CD4-positive, alpha-beta T cell (primary cell): ENCODE measurements at regions not wholly inside any gene's neighbourhood (a gene's known extent, or its start where the extent isn't known, plus 50 kb on each side); places are given as distances from the start of the nearest gene placed in this dataset.

Source experiments
- ATAC-seq: fragments of 200-7000 bp; cut with Tn5 transposase; one replicate; pipeline ENCODE4 v1.10.0; 2022; ENCODE audit warnings: mild to moderate bottlenecking; ENCODE audit not compliant: poor library complexity
- CTCF ChIA-PET: fragments of 350-600 bp; sonication (Branson Sonifier 250); formaldehyde crosslinking; loops from one replicate; lab custom pipeline; 2021; ENCODE audit warnings: antibody characterized with exemption, inconsistent platforms; lab: Charles Lee
- POLR2A ChIA-PET: fragments of 350-600 bp; sonication (Branson Sonifier 250); formaldehyde crosslinking; loops from one replicate; lab custom pipeline; 2021; ENCODE audit warnings: antibody characterized with exemption, inconsistent platforms; lab: Charles Lee
- DNase-seq, 14 experiments: peaks; one replicate each; pipeline ENCODE4 v3.0.0-alpha.2; 2013 to 2020; ENCODE audit warnings: mixed read lengths in 2 of 14
- H3K27ac ChIP-seq, 2 donors: one replicate each; pipeline versions ENCODE4 v1.5.1 to v1.7.0; 2013; ENCODE audit warnings: low read length in 2 of 2, low read depth in 1 of 2, mild to moderate bottlenecking in 1 of 2
- H3K27me3 ChIP-seq, 2 experiments: 1 replicate in 1 of 2; 2 replicates in 1 of 2; pipeline versions ENCODE4 v1.6.1 to v1.7.0; 2013; ENCODE audit warnings: low read length in 2 of 2, control low read depth in 1 of 2, mild to moderate bottlenecking in 1 of 2, moderate library complexity in 1 of 2; ENCODE audit not compliant: insufficient read depth in 2 of 2, control insufficient read depth in 1 of 2
- H3K36me3 ChIP-seq: one replicate; pipeline ENCODE4 v1.6.1; 2013; ENCODE audit warnings: low read length, control low read depth; ENCODE audit not compliant: insufficient read depth
- H3K4me1 ChIP-seq: one replicate; pipeline ENCODE4 v1.6.1; 2013; ENCODE audit warnings: low read length, control low read depth; ENCODE audit not compliant: insufficient read depth
- H3K4me3 ChIP-seq: one replicate; pipeline ENCODE4 v1.5.1; 2013; ENCODE audit warnings: mild to moderate bottlenecking, low read length, moderate library complexity
- H3K9me3 ChIP-seq, 2 experiments: 1 replicate in 1 of 2; 2 replicates in 1 of 2; pipeline versions ENCODE4 v1.6.1 to v1.7.0; 2013; ENCODE audit warnings: low read length in 2 of 2, mild to moderate bottlenecking in 2 of 2, control low read depth in 1 of 2, moderate library complexity in 1 of 2; ENCODE audit not compliant: control insufficient read depth in 1 of 2, insufficient read depth in 1 of 2
- H3K27ac Mint-ChIP-seq: one replicate; pipeline ENCODE4 v1.8.0; 2020; ENCODE audit warnings: mixed read lengths
- H3K27me3 Mint-ChIP-seq: one replicate; pipeline ENCODE4 v1.8.0; 2021; ENCODE audit warnings: mixed read lengths
- H3K36me3 Mint-ChIP-seq: one replicate; pipeline ENCODE4 v1.8.0; 2021; ENCODE audit warnings: low read depth, mixed read lengths
- H3K4me1 Mint-ChIP-seq: one replicate; pipeline ENCODE4 v1.8.0; 2021; ENCODE audit warnings: low read depth, mixed read lengths
- H3K4me3 Mint-ChIP-seq: one replicate; pipeline ENCODE4 v1.8.0; 2020; ENCODE audit warnings: mild to moderate bottlenecking, mixed read lengths
- H3K9me3 Mint-ChIP-seq: one replicate; pipeline ENCODE4 v1.8.0; 2020; ENCODE audit warnings: mixed read lengths
- intact Hi-C, 2 experiments: fragments of 100-400 bp; cut with DNase I in 1 of 2; cut with micrococcal nuclease in 1 of 2; formaldehyde crosslinking; loops; one replicate each; pipeline versions ENCODE4 v1.15.1 to v1.9.0; 2023 to 2025; cut with DNase I, micrococcal nuclease
- TF ChIP-seq, protein P1 (sequence below): fragments of 200-600 bp; IDR thresholded peaks from one replicate; pipeline ENCODE4 v1.8.0; 2022; ENCODE audit warnings: antibody characterized with exemption, mild to moderate bottlenecking

DNA sequence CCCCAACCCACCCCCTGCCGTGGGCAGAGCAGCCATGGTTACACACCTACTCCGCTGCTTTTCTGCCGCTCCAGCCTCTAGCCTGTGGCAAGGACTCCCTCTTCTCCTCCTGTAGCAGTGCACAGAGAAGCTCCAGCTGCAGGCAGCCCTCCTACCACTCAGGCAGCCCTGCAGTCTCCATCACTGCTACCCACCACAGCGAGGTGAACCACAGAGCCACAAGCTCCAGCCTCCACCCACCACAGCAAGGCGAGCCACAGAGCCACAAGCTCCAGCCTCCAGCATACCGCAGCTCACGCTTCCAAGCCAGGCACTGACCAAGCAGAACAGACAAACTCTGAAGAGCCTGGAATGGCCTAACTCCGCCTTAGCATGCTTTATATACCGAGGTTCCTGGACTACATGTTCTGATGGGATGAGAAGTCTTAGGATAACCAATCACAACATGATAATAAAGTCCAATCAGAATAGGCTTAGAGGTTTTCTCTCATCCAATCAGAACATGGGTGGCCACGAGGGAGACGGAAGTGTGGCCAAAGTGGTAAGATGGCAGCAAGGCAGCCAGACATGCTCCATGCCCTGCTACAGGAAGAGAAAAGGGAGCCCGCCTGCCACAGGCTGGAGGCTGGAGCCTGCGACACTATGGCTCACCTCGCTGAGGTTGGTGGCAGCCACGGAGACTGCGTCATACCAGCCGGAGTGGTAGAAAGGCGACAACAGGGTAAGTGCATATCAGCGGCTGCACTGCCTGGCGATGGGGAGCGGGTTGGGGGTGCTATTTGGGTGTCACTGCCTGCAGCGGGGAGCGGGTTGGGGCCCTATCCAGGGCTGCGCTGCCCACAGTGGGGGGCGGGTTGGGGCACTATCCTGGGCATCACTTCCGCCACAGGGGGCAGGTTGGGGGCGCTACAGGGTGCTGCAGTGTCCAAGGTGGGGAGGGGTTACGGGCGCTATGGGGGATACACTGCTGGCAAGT is 75.8 kb upstream of the PCAT7 start:
- intact Hi-C loops: no loop called here
- POLR2A ChIA-PET: no interaction called here
- peaks cover 0 to 4% of the 10 kb centered on the region in 2 experiments for H3K9me3 ChIP-seq
- H3K27me3 ChIP-seq: peaks cover 3 to 4% of the 10 kb centered on the region in 2 experiments
- no peak overlapping the region for H3K4me3 Mint-ChIP-seq
- no peak overlapping the region for H3K27ac Mint-ChIP-seq
- no peaks in the 10 kb centered on the region for H3K36me3 ChIP-seq
- ATAC-seq (no peak), DNase-seq (no peak)
- peaks cover 2% of the 10 kb centered on the region for H3K9me3 Mint-ChIP-seq
- H3K27me3 Mint-ChIP-seq: peaks cover 21% of the 10 kb centered on the region
- no peaks in the 10 kb centered on the region for H3K36me3 Mint-ChIP-seq
- CTCF ChIA-PET: no interaction called here
- H3K27ac ChIP-seq: no peak overlapping the region
- TF ChIP-seq, protein P1, sequence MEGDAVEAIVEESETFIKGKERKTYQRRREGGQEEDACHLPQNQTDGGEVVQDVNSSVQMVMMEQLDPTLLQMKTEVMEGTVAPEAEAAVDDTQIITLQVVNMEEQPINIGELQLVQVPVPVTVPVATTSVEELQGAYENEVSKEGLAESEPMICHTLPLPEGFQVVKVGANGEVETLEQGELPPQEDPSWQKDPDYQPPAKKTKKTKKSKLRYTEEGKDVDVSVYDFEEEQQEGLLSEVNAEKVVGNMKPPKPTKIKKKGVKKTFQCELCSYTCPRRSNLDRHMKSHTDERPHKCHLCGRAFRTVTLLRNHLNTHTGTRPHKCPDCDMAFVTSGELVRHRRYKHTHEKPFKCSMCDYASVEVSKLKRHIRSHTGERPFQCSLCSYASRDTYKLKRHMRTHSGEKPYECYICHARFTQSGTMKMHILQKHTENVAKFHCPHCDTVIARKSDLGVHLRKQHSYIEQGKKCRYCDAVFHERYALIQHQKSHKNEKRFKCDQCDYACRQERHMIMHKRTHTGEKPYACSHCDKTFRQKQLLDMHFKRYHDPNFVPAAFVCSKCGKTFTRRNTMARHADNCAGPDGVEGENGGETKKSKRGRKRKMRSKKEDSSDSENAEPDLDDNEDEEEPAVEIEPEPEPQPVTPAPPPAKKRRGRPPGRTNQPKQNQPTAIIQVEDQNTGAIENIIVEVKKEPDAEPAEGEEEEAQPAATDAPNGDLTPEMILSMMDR: no peak
- no peak overlapping the region for H3K4me3 ChIP-seq
- no peaks in the 10 kb centered on the region for H3K4me1 ChIP-seq
- no peaks in the 10 kb centered on the region for H3K4me1 Mint-ChIP-seq

DNA sequence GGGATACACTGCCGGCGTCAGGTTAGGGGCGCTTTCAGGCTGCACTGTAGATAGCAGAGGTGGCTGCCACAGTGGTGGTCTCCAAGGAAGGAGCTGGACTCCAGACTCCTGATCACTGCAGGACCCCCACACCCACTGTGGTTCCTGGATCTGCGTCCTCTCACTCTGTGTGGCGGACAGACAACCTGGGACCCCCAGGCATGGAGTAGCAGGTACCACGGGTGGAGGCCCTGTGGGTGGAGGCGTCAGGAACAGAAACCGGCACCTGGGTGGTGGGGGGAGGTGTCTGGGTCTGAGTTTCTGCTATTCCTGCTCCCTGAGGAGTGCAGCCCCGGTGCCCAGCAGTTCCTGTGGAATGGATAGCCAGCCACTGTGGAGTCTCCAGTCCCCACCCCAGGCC is 75.1 kb upstream of the PCAT7 start:
- Histone ChIP-seq H3K4me3 (no peak overlapping the region), H3K36me3 (no peaks in the 10 kb centered on the region), H3K9me3 (no peaks in the 10 kb centered on the region), H3K27me3 (peaks cover 0 to 3% of the 10 kb centered on the region in 2 experiments), H3K27ac (no peak overlapping the region), H3K4me1 (no peaks in the 10 kb centered on the region)
- Mint-ChIP-seq H3K4me1 (no peaks in the 10 kb centered on the region), H3K36me3 (no peaks in the 10 kb centered on the region), H3K27me3 (peaks cover 21% of the 10 kb centered on the region), H3K27ac (no peak overlapping the region), H3K9me3 (peaks cover 2% of the 10 kb centered on the region), H3K4me3 (no peak overlapping the region)
- TF ChIP-seq, protein P1: no peak
- DNase-seq: no peak
- no peak for ATAC-seq
- POLR2A ChIA-PET: no interaction called here
- CTCF ChIA-PET: no interaction called here
- intact Hi-C loops: no loop called here

DNA sequence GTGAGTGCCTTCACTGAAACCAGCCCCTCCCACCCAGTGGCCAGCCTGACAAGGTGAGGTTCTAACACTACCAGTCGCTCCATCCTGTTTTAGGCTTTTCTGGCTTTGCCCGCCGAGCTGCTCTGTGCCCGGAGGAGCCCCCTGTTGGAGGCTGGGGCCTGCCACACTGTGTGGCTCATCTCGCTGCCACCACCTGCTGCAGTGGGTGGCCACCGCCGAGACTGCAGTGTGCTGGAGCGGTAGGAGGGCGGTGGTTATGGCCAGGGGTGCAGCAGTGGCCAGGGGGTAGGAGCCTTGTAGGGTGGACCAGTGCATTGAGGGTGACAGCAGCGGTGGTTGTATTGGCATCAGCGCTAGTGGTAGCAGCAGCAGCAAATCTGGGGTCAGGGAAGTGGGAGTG is 74.7 kb upstream of the PCAT7 start:
- Mint-ChIP-seq H3K27me3 (peaks cover 17% of the 10 kb centered on the region), H3K36me3 (no peaks in the 10 kb centered on the region), H3K27ac (no peak overlapping the region), H3K4me3 (no peak overlapping the region), H3K9me3 (peaks cover 2% of the 10 kb centered on the region), H3K4me1 (no peaks in the 10 kb centered on the region)
- ChIA-PET CTCF (no interaction called here), POLR2A (no interaction called here)
- intact Hi-C loops: no loop called here
- H3K4me3 ChIP-seq: no peak overlapping the region
- DNase-seq (no peak), ATAC-seq (no peak)
- peaks cover 0 to 3% of the 10 kb centered on the region in 2 experiments for H3K27me3 ChIP-seq
- TF ChIP-seq, protein P1: no peak
- H3K27ac ChIP-seq: no peak overlapping the region
- no peaks in the 10 kb centered on the region for H3K4me1 ChIP-seq
- H3K36me3 ChIP-seq: no peaks in the 10 kb centered on the region
- no peaks in the 10 kb centered on the region for H3K9me3 ChIP-seq
